GM12873 (cell line): ENCODE measurements at regions not wholly inside any gene's neighbourhood (a gene's known extent, or its start where the extent isn't known, plus 50 kb on each side); places are given as distances from the start of the nearest gene placed in this dataset.

Experiments used
- CTCF ChIP-seq: IDR thresholded peaks from 2 replicates; pipeline ENCODE4 v1.5.1; 2012; ENCODE audit warnings: low read depth, mild to moderate bottlenecking, moderate library complexity, low read length, control low read depth; ENCODE audit not compliant: insufficient read depth; ENCODE audit errors: missing control alignments

GRCh38 chr3:38966811-38967692, 84.7 kb downstream of the SCN11A start:
- no peak for TF ChIP-seq CTCF

GRCh38 chr3:38964646-38965045, 87.1 kb downstream of the SCN11A start:
- no peak for TF ChIP-seq CTCF

GRCh38 chr3:38964204-38964603, 87.5 kb downstream of the SCN11A start:
- no peak for TF ChIP-seq CTCF

GRCh38 chr3:38960953-38961622, 90.7 kb downstream of the SCN11A start:
- peak; percentile 79 for TF ChIP-seq CTCF

- TF ChIP-seq CTCF: no peak
Observed at GRCh38 chr3:38960042-38960622, 91.6 kb downstream of the SCN11A start.

GRCh38 chr3:38958026-38958720, 93.6 kb downstream of the SCN11A start:
- no peak for TF ChIP-seq CTCF
